ENCODE measurements at regions not wholly inside any gene's neighbourhood (a gene's known extent, or its start where the extent isn't known, plus 50 kb on each side); places are given as distances from the start of the nearest gene placed in this dataset.
"Not testable (repeated sequence)": the region's sequence is repeated elsewhere in the genome, so short reads cannot be mapped to it uniquely, and the experiment has no call there.

- DNase-seq (ENCODE audit: low read depth in 4 of 4, low spot score in 3 of 4), result no peak
Observed at GRCh38 chr6:62819640-62820039, 391.6 kb upstream of the FKBP1C start.

- DNase-seq (ENCODE audit: low read depth in 4 of 4, low spot score in 3 of 4), result no peak
Observed at GRCh38 chr6:62808565-62809293, 402.5 kb upstream of the FKBP1C start.

- DNase-seq (ENCODE audit: low read depth in 4 of 4, low spot score in 3 of 4), result no peak
Observed at GRCh38 chr6:62805431-62805830, 405.8 kb upstream of the FKBP1C start.

GRCh38 chr6:62803094-62803493, 408.2 kb upstream of the FKBP1C start:
- DNase-seq (ENCODE audit: low read depth in 4 of 4, low spot score in 3 of 4), result no peak

- DNase-seq (ENCODE audit: low read depth in 4 of 4, low spot score in 3 of 4), result no peak
Observed at GRCh38 chr6:62797190-62797589, 414.1 kb upstream of the FKBP1C start.

GRCh38 chr6:62775427-62776022, 435.7 kb upstream of the FKBP1C start:
- no peak for DNase-seq (ENCODE audit: low read depth in 4 of 4, low spot score in 3 of 4)

GRCh38 chr6:62766174-62766573, 445.1 kb upstream of the FKBP1C start:
- not testable (repeated sequence) for DNase-seq (ENCODE audit: low read depth in 4 of 4, low spot score in 3 of 4)

GRCh38 chr6:62764841-62765240, 446.4 kb upstream of the FKBP1C start:
- DNase-seq (ENCODE audit: low read depth in 4 of 4, low spot score in 3 of 4), result no peak

- DNase-seq (ENCODE audit: low read depth in 4 of 4, low spot score in 3 of 4), result no peak
Observed at GRCh38 chr6:62763125-62763912, 447.9 kb upstream of the FKBP1C start.

GRCh38 chr6:62746968-62747367, 460.9 kb upstream of the KHDRBS2 start:
- no peak for DNase-seq (ENCODE audit: low read depth in 4 of 4, low spot score in 3 of 4)

- DNase-seq (ENCODE audit: low read depth in 4 of 4, low spot score in 3 of 4), result no peak
Observed at GRCh38 chr6:62746161-62746560, 460.1 kb upstream of the KHDRBS2 start.

GRCh38 chr6:62740596-62740995, 454.6 kb upstream of the KHDRBS2 start:
- DNase-seq (ENCODE audit: low read depth in 4 of 4, low spot score in 3 of 4), result no peak

GRCh38 chr6:62740171-62740570, 454.1 kb upstream of the KHDRBS2 start:
- DNase-seq (ENCODE audit: low read depth in 4 of 4, low spot score in 3 of 4), result no peak

GRCh38 chr6:62737792-62738191, 451.8 kb upstream of the KHDRBS2 start:
- no peak for DNase-seq (ENCODE audit: low read depth in 4 of 4, low spot score in 3 of 4)

- DNase-seq (ENCODE audit: low read depth in 4 of 4, low spot score in 3 of 4), result no peak
Observed at GRCh38 chr6:62721408-62721807, 435.4 kb upstream of the KHDRBS2 start.

- no peak for DNase-seq (ENCODE audit: low read depth in 4 of 4, low spot score in 3 of 4)
Observed at GRCh38 chr6:62716719-62717118, 430.7 kb upstream of the KHDRBS2 start.

- DNase-seq (ENCODE audit: low read depth in 4 of 4, low spot score in 3 of 4), result no peak
Observed at GRCh38 chr6:62714112-62714511, 428.1 kb upstream of the KHDRBS2 start.

- no peak for DNase-seq (ENCODE audit: low read depth in 4 of 4, low spot score in 3 of 4)
Observed at GRCh38 chr6:62711750-62712149, 425.7 kb upstream of the KHDRBS2 start.

GRCh38 chr6:62707914-62708313, 421.9 kb upstream of the KHDRBS2 start:
- no peak for DNase-seq (ENCODE audit: low read depth in 4 of 4, low spot score in 3 of 4)

GRCh38 chr6:62707156-62707555, 421.1 kb upstream of the KHDRBS2 start:
- DNase-seq (ENCODE audit: low read depth in 4 of 4, low spot score in 3 of 4), result no peak

- DNase-seq (ENCODE audit: low read depth in 4 of 4, low spot score in 3 of 4), result no peak
Observed at GRCh38 chr6:62683063-62683462, 397.0 kb upstream of the KHDRBS2 start.

- no peak for DNase-seq (ENCODE audit: low read depth in 4 of 4, low spot score in 3 of 4)
Observed at GRCh38 chr6:62681108-62681507, 395.1 kb upstream of the KHDRBS2 start.

All from left renal pelvis (tissue), 4 donors.